ENCODE measurements at regions not wholly inside any gene's neighbourhood (a gene's known extent, or its start where the extent isn't known, plus 50 kb on each side); places are given as distances from the start of the nearest gene placed in this dataset.

GRCh38 chr4:106512706-106513105 lies 144.1 kb upstream of the GIMD1 start:
- H3K27me3 ChIP-seq (ENCODE audit: insufficient read depth, low read length), result no peaks in the 10 kb centered on the region
- no peak overlapping the region for H3K4me3 ChIP-seq (ENCODE audit: insufficient read depth, low read length)
- no peak overlapping the region for H2AFZ ChIP-seq (ENCODE audit: low read length)
- no peak overlapping the region for H3K27ac ChIP-seq (ENCODE audit: low read depth, low read length)
- H3K4me2 ChIP-seq (ENCODE audit: insufficient read depth, low read length), result no peak overlapping the region
- no peaks in the 10 kb centered on the region for H3K9me3 ChIP-seq (ENCODE audit: low read depth, low read length)
- no peak for DNase-seq (ENCODE audit: insufficient read length, low spot score, missing footprints)
- no peak for TF ChIP-seq CTCF (IDR thresholded peaks at IDR 0.05; ENCODE audit: extremely low read depth, low read depth, low read length)
- H3K79me2 ChIP-seq (ENCODE audit: insufficient read depth, low read length), result no peaks in the 10 kb centered on the region
- H3K36me3 ChIP-seq (ENCODE audit: insufficient read depth, low read length), result no peaks in the 10 kb centered on the region
- no peaks in the 10 kb centered on the region for H3K4me1 ChIP-seq (ENCODE audit: insufficient read depth, low read length)
- no peaks in the 10 kb centered on the region for H4K20me1 ChIP-seq (ENCODE audit: insufficient read depth, low read length)

GRCh38 chr4:106507440-106507839 lies 138.9 kb upstream of the GIMD1 start:
- Histone ChIP-seq H3K4me2 (ENCODE audit: insufficient read depth, low read length) (no peak overlapping the region), H3K27me3 (ENCODE audit: insufficient read depth, low read length) (no peaks in the 10 kb centered on the region), H3K4me1 (ENCODE audit: insufficient read depth, low read length) (no peaks in the 10 kb centered on the region), H2AFZ (ENCODE audit: low read length) (no peak overlapping the region), H3K27ac (ENCODE audit: low read depth, low read length) (no peak overlapping the region), H4K20me1 (ENCODE audit: insufficient read depth, low read length) (no peaks in the 10 kb centered on the region), H3K9me3 (ENCODE audit: low read depth, low read length) (no peaks in the 10 kb centered on the region), H3K79me2 (ENCODE audit: insufficient read depth, low read length) (no peaks in the 10 kb centered on the region), H3K36me3 (ENCODE audit: insufficient read depth, low read length) (no peaks in the 10 kb centered on the region), H3K4me3 (ENCODE audit: insufficient read depth, low read length) (no peak overlapping the region)
- TF ChIP-seq CTCF (IDR thresholded peaks at IDR 0.05; ENCODE audit: extremely low read depth, low read depth, low read length), result no peak
- no peak for DNase-seq (ENCODE audit: insufficient read length, low spot score, missing footprints)

- no peak for DNase-seq (ENCODE audit: insufficient read length, low spot score, missing footprints)
- Histone ChIP-seq H3K4me3 (ENCODE audit: insufficient read depth, low read length) (no peak overlapping the region), H4K20me1 (ENCODE audit: insufficient read depth, low read length) (no peaks in the 10 kb centered on the region), H3K9me3 (ENCODE audit: low read depth, low read length) (no peaks in the 10 kb centered on the region), H3K27ac (ENCODE audit: low read depth, low read length) (no peak overlapping the region), H3K4me1 (ENCODE audit: insufficient read depth, low read length) (no peaks in the 10 kb centered on the region), H2AFZ (ENCODE audit: low read length) (no peak overlapping the region), H3K79me2 (ENCODE audit: insufficient read depth, low read length) (no peaks in the 10 kb centered on the region), H3K27me3 (ENCODE audit: insufficient read depth, low read length) (no peaks in the 10 kb centered on the region), H3K4me2 (ENCODE audit: insufficient read depth, low read length) (no peak overlapping the region), H3K36me3 (ENCODE audit: insufficient read depth, low read length) (no peaks in the 10 kb centered on the region)
- TF ChIP-seq CTCF (IDR thresholded peaks at IDR 0.05; ENCODE audit: extremely low read depth, low read depth, low read length), result no peak
Measured at GRCh38 chr4:106503116-106504050, 134.8 kb upstream of the GIMD1 start.

GRCh38 chr4:106502106-106502699 lies 133.6 kb upstream of the GIMD1 start:
- Histone ChIP-seq H4K20me1 (ENCODE audit: insufficient read depth, low read length) (no peaks in the 10 kb centered on the region), H2AFZ (ENCODE audit: low read length) (peak overlapping the region; percentile 13), H3K36me3 (ENCODE audit: insufficient read depth, low read length) (no peaks in the 10 kb centered on the region), H3K27me3 (ENCODE audit: insufficient read depth, low read length) (no peaks in the 10 kb centered on the region), H3K9me3 (ENCODE audit: low read depth, low read length) (no peaks in the 10 kb centered on the region), H3K4me3 (ENCODE audit: insufficient read depth, low read length) (peak overlapping the region; percentile 13), H3K79me2 (ENCODE audit: insufficient read depth, low read length) (no peaks in the 10 kb centered on the region), H3K4me1 (ENCODE audit: insufficient read depth, low read length) (no peaks in the 10 kb centered on the region), H3K27ac (ENCODE audit: low read depth, low read length) (no peak overlapping the region), H3K4me2 (ENCODE audit: insufficient read depth, low read length) (peak overlapping the region; percentile 58)
- TF ChIP-seq CTCF (IDR thresholded peaks at IDR 0.05; ENCODE audit: extremely low read depth, low read depth, low read length), result peak; percentile 86
- peak; percentile 49 for DNase-seq (ENCODE audit: insufficient read length, low spot score, missing footprints)

All from osteoblast (primary cell).